HTR-8/SVneo (cell line): ENCODE measurements at regions not wholly inside any gene's neighbourhood (a gene's known extent, or its start where the extent isn't known, plus 50 kb on each side); places are given as distances from the start of the nearest gene placed in this dataset.
A peak's percentile ranks its signal among the peaks of the same experiment; 100 is the strongest.
"Not testable (repeated sequence)": the region's sequence is repeated elsewhere in the genome, so short reads cannot be mapped to it uniquely, and the experiment has no call there.

Experiments used
- DNase-seq: peaks from one replicate; pipeline ENCODE4 v3.0.0; 2011; ENCODE audit warnings: low spot score, mixed read lengths; ENCODE audit not compliant: insufficient read length
- FAIRE-seq: peaks from 2 replicates; lab custom pipeline; 2011; peaks lifted over from hg19 to GRCh38; lab: Jason Lieb, UNC

DNA sequence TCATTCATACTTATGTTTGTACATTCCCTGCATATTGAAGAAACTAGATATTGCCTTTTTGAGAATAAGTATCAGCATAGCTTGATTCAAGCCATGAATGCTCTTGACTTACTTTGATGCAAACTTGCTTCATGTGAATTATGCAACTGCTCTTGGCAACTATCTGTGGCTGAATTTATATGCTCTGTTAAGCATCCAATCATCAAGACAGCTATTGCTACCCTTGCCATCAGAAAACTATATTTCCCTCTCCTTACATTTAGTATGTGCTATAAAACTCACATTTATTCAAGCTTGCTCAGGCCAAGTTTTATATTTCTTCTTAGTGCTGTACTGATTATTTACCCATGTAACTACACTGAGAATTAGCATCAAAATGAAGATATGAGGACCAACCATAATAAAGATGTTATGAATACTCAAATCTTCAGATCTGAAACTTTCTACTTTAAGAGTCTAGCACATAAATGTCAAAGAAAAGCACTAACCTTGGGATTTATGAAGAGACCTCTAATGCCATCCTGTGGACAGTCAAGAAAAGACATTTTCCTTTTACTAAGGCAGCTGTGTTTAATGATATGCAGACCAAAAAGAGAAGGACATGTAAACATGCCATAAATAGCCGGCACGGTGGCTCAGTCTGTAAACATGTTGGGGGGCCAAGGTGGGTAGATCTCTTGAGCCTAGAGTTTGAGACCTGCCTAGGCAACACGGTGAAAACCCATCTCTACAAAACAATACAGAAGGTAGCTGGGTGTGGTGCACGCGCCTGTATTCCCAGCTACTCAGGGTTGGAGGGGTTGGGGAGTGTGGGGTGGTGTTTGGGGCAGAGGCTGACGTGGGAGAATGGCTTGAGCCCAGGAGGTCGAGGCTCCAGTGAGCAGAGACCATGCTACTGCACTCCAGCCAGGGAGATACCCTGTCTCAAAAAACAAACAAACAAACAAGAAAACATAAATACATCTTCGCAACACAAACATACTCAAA lies 267.0 kb upstream of the TYRP1 start:
- DNase-seq (peak; percentile 1), FAIRE-seq (no peak)

DNA sequence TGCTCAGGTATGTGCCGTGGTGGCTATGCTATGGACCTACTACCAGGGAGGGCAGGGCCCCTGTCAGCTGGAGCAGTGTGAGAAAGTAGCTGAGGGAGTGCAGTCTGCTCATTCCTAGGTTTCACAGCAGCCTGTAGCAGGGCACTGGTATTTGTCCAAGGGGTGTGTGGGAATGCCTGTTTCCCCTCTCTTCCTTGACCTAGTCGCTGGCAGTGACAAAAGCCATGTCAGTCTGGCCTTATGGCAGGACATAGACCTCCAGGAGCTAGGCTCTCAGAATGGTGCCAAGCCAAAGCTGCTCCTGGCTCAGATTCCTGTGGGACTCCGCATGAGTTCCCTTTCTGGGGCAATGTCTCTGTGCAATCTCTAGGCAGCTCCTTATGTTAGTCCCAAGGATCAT lies 253.9 kb upstream of the TYRP1 start:
- FAIRE-seq, result no peak
- DNase-seq, result no peak

DNA sequence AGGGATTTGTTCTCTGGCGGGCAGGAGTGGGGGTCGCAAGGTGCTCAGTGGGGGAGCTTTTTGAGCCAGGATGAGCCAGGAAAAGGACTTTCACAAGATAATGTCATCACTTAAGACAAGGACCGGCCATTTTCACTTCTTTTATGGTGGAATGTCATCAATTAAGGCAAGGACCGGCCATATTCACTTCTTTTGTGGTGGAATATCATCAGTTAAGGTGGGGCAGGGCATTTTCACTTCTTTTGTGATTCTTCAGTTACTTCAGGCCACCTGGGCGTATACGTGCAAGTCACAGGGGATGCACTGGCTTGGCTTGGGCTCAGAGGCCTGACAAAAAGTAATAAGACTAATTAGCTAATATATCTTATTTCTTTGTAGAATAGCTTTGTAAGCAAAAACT lies 252.1 kb upstream of the TYRP1 start:
- FAIRE-seq, result not testable (repeated sequence)

DNA sequence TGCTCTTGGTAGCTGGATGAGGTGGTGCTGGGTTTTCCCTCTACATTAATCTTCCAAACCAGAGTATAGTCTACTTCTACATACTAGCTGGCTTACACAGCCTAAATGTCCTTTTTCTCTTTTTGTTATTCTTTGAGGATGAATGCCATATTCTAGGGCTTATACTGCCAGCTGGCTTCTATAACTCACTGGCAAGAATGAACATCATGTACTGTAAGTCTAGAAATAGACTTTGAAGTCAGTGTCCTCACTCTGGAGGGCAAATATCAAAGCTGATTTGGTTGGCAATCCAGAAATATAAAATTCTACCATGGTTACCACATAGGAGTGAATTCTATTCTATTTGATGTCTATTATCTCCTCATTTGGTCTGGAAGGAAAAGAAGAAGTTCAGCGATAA lies 251.7 kb upstream of the TYRP1 start:
- FAIRE-seq (no peak), DNase-seq (no peak)

More for the DNA sequence above, 252.1 kb upstream of the TYRP1 start:
- DNase-seq, result not testable (repeated sequence)

DNA sequence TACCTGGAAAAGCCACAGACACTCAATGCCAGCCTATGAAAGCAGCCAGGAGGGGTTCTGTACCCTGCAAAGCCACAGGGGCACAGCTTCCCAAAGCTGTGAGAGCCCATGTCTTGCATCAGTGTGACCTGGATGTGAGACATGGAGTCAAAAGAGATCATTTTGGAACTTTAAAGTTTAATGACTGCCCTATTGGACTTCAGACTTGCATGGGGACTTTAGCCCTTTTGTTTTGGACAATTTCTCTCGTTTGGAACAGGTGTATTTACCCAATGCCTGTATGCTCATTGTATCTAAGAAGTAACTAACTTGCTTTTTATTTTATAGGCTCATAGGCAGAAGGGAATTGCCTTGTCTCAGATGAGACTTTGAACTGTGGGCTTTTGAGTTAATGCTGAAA lies 244.9 kb upstream of the TYRP1 start:
- FAIRE-seq (no peak), DNase-seq (no peak)

DNA sequence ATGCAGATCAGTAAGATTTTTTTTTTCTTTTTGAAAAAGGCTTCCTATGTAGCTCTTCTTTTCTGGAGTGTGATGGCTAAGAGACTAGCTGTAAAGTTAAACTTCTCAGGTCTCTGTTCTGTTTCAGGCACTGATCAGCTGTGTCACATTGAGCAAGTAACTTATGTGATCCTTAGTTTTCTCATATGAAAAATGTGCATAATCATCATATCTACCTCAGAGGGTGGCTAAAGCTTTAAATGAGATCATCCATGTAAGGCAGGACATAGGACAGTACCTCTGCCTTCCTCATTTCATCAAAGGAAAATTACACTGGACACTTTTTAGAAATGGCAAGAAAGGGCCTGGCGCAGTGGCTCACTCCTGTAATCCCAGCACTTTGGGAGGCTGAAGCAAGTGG lies 235.9 kb upstream of the TYRP1 start:
- no peak for FAIRE-seq
- DNase-seq, result no peak

DNA sequence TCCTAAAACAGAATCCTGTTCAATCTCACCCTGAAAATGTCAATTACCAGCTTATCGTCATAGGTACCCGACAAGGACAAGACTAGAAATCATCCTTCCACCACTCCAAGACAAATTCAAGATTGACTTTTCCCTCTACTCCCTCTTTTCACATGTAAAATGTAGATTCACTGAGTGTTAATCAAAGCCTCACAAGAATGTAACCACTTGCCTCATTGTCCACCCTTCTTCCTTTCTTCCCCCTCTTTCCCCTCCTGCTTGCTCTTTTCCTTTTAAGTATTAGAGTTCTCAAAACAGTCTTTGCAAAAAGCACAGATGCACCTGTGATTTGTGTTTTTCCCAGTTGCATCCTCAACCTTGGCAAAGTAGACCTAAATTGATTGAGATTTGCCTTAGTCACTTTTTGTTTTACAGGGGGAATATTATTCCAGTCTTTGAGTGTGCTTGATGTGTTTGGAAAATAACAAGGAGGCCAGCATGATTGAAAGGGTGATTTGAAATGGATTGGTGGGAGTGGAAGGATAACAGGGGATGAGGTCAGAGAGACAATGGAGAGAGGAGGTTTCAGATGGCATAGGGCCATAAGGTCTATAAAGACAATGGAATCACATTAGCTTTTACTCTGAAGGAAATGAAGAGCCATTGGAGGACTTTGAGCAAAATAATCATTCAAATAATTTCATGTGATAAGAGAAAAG lies 231.3 kb upstream of the TYRP1 start:
- FAIRE-seq (no peak), DNase-seq (no peak)

DNA sequence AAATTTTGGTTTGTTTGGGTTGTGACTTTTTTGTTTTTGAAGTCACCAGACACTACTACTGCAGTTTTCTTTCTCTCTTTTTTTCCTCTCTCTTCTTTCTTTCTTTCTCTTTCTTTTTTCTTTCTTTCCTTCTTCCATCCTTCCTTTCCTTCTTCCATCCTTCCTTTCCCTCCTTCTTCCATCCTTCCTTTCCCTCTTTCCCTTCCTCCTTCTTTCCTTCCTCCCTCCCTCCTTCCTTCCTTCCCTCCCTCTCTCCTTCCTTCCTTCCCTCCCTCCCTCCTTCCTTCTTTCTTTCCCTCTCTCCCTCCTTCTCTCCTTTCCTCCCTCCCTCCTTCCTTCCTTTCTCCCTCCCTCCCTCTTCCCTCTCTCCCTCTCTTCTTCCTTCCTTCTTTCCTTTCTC lies 230.3 kb upstream of the TYRP1 start:
- FAIRE-seq (no peak), DNase-seq (no peak)

DNA sequence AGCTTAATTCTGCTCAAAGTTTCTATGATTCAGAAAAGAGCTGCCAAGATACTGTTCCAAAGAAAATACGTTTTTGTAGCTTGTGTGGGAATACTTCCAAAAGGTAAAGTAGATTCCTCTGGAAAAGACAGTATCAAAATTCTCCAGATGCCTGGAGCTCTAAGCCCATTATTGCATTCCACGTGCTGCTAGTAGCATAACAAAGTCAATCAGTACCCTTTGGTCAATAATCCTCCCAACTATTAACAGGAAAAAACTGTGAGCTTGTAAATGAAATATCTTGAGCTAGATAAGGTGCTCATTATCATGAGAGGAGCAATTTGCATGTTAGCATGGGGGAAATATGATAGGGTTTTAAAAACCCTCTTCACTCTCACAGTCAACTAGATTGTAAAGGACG lies 229.5 kb upstream of the TYRP1 start:
- FAIRE-seq, result no peak

DNA sequence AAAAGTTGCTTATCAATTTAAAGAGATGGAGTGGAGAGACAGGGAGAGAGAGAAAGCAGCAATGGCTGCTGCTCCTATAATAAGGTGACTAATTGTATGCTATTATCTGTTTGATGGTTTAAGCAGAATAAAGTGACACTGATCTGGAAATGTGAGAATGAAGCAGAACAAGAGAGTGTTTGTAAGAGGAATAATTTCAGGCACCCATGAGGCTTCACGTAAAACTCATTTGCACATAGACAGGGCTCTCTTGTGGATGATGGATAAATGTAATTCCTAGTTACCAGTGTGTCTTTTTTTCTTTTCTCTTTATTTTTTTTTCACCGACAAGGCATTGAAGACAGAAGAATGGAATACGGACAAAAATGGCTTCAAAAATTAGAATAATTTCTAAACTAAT lies 228.8 kb upstream of the TYRP1 start:
- DNase-seq, result no peak
- FAIRE-seq, result no peak

More for the DNA sequence above, 229.5 kb upstream of the TYRP1 start:
- DNase-seq, result no peak

DNA sequence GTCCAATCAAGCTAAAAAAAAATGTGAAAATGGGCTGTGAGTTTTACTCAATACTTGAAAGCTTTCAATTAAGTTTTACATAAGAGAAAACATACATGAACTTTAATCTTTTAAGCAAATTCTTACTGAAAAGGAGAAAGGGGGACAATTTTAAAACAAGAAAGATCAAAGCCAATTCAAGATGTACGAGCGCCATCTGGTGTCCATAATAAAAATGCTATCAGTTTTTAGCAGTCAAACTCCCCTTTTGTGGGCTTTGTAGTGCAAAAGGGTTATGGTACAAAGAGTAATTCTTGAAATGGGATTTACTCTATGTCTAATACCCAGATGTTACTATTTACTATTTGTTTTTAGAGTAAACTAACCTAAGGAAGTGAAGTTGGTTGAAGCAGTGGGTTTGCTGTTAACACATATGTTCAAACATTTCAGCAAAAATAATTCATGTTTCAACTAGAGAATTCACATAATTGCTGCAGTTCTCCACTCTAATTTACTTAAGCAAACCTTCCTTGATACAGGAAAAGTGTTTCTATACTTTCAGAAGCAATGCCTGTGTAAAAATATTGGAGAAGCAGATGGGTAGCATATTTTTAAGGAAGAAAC lies 228.2 kb upstream of the TYRP1 start:
- DNase-seq, result no peak
- no peak for FAIRE-seq

DNA sequence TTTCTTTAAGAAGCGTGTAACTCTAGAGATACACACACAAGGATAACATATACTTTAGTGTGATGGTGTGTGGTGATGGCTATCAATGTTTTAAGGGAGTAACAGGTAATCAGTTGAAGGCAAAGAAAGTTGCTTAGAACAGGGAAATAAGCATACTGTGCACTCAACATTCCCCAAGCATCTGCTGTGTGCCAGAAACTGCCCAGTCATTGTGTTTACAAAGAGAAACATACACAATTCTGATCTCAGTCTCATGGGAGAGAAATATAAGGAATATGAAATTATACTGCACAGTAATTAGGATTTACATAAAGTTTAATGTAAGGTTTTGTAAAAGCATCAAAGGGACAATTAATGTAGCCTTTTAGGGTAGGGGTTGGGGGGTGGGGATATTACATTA lies 224.1 kb upstream of the TYRP1 start:
- no peak for DNase-seq
- FAIRE-seq, result no peak

DNA sequence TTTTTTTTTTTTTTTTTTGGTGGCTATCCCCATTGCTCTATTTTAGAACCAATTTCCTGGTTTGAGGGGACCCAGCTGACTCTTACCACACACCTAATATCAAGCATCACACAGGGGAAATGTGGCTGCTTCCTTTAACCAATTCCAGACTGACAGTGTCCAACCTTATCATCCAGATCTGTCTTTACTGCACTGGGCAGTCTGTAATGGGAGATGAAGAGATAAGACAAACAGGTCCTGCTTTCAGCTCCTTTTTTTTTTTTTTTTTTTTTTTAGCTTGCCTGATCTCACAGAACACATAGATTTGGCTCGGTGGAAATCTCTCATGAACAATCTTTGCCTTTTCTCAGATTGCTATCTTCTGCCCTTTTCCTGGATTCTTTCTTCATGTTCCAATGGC lies 198.8 kb upstream of the TYRP1 start:
- FAIRE-seq, result no peak
- DNase-seq, result no peak

DNA sequence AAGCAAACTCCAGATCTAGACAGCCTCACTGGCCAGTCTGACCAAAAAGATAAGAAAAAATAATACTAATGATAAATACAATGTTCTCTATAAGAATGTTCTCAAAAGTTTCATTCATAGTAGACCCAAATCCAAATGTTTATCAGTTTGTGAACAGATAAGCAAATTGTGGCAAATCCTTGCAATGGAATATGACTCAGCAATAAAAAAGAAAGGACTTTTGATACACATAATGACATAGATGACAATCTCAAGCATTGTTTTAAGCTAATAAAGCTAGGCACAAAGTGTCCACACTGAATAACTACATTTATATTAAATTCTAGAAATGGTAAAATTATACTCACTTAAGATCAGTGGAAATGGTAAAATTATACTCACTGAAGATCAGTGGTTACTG lies 195.4 kb upstream of the TYRP1 start:
- FAIRE-seq (no peak), DNase-seq (no peak)

DNA sequence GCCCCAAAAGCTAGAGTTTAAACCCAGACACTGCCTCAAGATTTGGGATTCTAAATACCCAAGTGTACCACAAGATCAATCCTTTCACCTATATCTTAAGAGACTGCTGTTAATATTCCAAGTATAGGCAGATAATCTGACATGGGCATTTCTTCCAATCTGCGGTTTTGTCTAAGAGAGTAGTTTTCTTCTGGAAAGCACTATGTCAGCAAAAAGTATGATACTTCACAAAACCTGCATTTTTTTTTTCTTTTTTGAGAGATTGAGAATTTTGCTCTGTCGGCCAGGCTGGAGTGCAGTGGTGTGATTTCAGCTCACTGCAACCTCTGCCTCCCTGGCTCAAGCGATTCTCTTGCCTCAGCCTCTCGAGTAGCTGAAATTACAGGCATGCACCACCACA lies 190.7 kb upstream of the TYRP1 start:
- FAIRE-seq (no peak), DNase-seq (no peak)

DNA sequence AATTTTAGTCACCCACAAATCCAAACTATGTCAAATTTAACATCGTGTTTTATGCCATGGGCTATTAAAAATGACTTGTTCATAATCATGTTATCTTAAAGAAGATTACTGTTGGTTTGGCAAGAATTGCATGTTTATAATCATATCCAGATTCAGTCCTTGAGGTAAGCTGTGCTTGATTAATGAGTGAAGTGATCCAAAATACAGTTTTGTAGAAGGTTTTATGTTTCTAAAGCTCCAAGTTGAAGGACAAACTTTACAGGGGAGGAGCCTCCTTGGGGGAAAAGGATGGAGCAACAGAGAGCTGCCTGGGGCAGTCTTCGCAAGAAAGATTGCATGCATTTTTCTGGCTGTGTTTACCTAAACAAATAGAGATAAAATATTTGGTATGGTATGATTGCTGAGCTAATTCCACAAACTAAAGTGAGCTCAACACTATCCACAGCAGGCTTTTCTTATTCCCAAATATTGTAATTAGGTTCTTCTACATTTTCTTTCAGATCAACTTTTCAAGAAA lies 189.5 kb upstream of the TYRP1 start:
- FAIRE-seq, result no peak

DNA sequence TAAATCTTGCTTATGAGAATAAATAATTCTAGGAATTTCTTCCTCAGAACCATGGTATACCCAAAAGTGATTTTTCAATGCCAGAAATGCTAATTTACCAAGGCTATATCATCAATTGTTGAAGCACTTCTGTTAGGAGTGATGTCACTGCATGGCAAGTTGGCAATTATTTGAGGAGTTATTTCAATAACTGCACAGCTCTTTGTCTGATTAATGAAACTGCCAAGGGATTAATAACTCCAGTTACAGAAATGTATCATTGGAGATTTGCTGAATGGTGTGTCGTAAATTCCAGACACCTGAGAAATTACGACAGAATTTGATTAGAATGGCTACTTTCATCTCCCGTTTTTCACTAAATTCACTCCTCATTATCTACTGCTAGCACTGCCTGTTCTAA lies 182.6 kb upstream of the TYRP1 start:
- DNase-seq, result no peak
- no peak for FAIRE-seq

More for the DNA sequence above, 189.5 kb upstream of the TYRP1 start:
- no peak for DNase-seq

DNA sequence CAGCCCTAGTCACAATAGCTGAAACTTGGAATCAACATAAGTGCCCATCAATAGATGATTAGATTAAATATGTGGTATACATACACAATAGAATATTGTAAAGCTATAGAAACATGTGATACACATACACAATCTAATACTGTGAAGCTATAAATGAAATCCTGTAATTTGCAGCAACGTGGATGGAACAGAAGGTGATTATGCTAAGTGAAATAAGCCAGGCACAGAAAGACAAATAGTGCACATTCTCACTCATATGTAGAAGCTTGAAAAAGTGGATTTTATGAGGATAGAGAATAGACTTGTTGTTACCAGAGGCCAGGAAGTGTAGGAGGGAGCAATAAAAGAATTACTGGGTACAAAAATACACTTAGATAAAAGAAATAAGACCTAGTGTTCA lies 181.5 kb upstream of the TYRP1 start:
- DNase-seq (no peak), FAIRE-seq (no peak)

DNA sequence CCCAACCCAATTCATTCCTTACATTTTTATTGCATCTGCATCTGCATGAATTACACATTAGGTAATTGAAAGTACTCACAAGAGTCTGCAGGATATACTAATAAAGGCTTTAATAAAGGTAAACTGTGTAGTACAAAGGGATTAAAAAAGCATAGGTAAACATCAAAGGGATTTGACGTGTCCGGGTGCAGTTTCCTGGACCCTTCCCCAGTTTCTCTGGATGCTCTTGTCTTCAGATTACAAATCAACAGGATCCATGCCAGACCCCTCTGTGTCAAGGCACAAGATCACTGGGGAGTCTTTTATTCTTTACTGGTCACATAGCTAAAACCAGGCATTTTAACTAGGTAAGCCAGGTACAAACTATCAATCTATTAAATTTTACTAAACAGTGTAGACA lies 177.2 kb upstream of the TYRP1 start:
- FAIRE-seq (no peak), DNase-seq (no peak)

DNA sequence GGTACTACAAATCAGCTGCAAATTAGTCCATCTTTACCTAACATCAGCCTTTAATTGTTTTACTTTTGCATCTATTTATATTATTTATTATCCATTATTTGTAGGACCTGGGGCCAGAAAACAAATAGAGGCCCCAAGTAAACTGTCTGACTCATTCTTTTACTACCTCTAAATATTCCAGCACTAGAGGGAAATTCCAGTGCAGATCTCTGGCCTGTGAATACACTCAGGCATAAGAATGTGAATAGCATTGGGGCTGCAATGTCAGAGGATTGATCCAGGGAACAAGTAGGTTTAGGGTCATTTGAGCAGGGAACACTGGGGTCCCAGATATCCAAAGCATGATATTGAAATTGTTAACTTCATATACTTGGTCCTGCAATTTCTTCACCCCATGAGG lies 176.6 kb upstream of the TYRP1 start:
- DNase-seq (no peak), FAIRE-seq (no peak)
